ENCODE measurements at regions not wholly inside any gene's neighbourhood (a gene's known extent, or its start where the extent isn't known, plus 50 kb on each side); places are given as distances from the start of the nearest gene placed in this dataset.
"Not testable (repeated sequence)": the region's sequence is repeated elsewhere in the genome, so short reads cannot be mapped to it uniquely, and the experiment has no call there.

GRCh38 chr12:127503246-127503645, 763.7 kb upstream of the TMEM132C start:
- DNase-seq (ENCODE audit: low spot score) = no peak
- TF ChIP-seq CTCF (conservative IDR thresholded peaks at IDR 0.05; ENCODE audit: low read depth) = no peak
- H3K27ac ChIP-seq = no peak overlapping the region
- ChIA-PET CTCF (no interaction called here), POLR2A (ENCODE audit: low non-redundant PET) (no interaction called here)

DNA sequence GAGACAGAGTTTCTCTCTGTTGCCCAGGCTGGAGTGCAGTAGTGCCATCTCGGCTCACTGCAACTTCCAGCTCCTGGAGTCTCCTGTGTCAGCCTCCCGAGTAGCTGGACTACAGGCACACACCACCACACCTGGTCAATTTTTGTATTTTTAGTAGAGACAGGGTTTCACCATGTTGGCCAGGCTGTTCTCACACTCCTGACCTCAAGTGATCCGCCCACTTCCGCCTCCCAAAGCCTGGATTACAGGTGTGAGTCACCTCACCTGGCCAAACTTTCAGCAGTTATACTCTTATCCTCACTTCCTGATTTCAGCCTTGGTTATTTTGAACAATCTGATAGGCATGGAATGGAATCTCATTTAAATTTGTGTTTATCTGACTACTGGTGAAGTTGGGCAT, 763.0 kb upstream of the TMEM132C start:
- CTCF ChIA-PET; H3K27ac ChIP-seq; POLR2A ChIA-PET (ENCODE audit: low non-redundant PET): not testable (repeated sequence)
- peak; percentile 21 for DNase-seq (ENCODE audit: low spot score)

GRCh38 chr12:127504874-127505273, 762.1 kb upstream of the TMEM132C start:
- no peak for DNase-seq (ENCODE audit: low spot score)
- no peak for TF ChIP-seq CTCF (conservative IDR thresholded peaks at IDR 0.05; ENCODE audit: low read depth)
- ChIA-PET POLR2A (ENCODE audit: low non-redundant PET) (no interaction called here), CTCF (no interaction called here)
- no peak overlapping the region for H3K27ac ChIP-seq

- CTCF ChIA-PET = no interaction called here
- no peak for DNase-seq (ENCODE audit: low spot score)
- POLR2A ChIA-PET (ENCODE audit: low non-redundant PET) = no interaction called here
- TF ChIP-seq CTCF (conservative IDR thresholded peaks at IDR 0.05; ENCODE audit: low read depth) = no peak
- H3K27ac ChIP-seq = no peak overlapping the region
These were observed 759.6 kb upstream of the TMEM132C start for GRCh38 chr12:127507341-127507740.

- ChIA-PET POLR2A (ENCODE audit: low non-redundant PET) (no interaction called here), CTCF (no interaction called here)
- H3K27ac ChIP-seq = no peak overlapping the region
- TF ChIP-seq CTCF (conservative IDR thresholded peaks at IDR 0.05; ENCODE audit: low read depth) = no peak
- no peak for DNase-seq (ENCODE audit: low spot score)
These were observed 757.7 kb upstream of the TMEM132C start for GRCh38 chr12:127509066-127509778.

DNA sequence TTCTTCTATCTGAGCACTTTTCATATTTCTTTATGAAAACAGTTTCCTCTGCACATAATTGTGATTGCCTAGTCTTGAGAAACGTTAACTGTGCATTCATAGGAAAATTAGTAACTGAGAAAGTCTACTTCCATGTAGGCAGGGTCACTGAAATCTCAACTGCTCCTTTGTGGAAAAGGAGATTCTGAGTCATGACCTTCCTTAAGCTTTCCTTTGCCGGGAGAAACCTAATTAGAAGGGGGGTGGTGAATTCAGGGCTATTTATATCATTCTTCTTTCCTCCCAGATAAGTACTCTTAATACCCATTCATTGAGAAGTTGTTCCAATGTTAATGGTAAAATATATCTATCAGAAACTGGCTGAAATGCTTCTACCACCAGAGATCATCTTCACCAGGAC, 751.0 kb upstream of the TMEM132C start:
- TF ChIP-seq CTCF (conservative IDR thresholded peaks at IDR 0.05; ENCODE audit: low read depth) = no peak
- H3K27ac ChIP-seq = no peak overlapping the region
- DNase-seq (ENCODE audit: low spot score) = no peak
- ChIA-PET CTCF (no interaction called here), POLR2A (ENCODE audit: low non-redundant PET) (no interaction called here)

DNA sequence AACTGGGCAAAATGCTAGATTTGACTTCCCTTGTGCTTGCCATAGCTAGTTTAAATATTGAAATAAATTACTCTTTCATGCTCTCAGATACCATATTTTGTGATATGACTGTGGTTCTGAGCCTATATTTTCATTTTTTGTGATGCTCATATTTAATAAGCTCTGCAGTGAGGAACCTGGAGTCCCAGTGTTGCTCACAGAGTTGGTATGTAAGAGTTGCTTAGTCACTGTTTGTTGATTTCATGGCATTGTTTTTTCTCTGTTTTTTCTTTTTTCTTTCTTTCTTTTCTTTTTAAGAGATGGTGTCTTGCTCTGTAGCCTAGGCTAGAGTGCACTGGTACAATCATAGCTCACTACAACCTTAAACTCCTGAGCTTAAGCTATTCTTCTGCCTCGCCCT, 750.5 kb upstream of the TMEM132C start:
- no peak for TF ChIP-seq CTCF (conservative IDR thresholded peaks at IDR 0.05; ENCODE audit: low read depth)
- no peak for DNase-seq (ENCODE audit: low spot score)
- CTCF ChIA-PET = no interaction called here
- H3K27ac ChIP-seq = no peak overlapping the region
- POLR2A ChIA-PET (ENCODE audit: low non-redundant PET) = no interaction called here

Data from RWPE1 (cell line).